Neural progenitor cell (in vitro differentiated cells): ENCODE measurements at regions not wholly inside any gene's neighbourhood (a gene's known extent, or its start where the extent isn't known, plus 50 kb on each side); places are given as distances from the start of the nearest gene placed in this dataset.
A peak's percentile ranks its signal among the peaks of the same experiment; 100 is the strongest.

Source experiments
- CTCF ChIP-seq: fragments of 200-600 bp; sonication (generic); IDR thresholded peaks from 2 replicates; pipeline ENCODE4 v1.5.1; 2017; ENCODE audit warnings: antibody characterized with exemption, mild to moderate bottlenecking
- EZH2 ChIP-seq: fragments of 200-600 bp; sonication (generic); IDR thresholded peaks from 2 replicates; pipeline ENCODE4 v1.6.1; 2017; ENCODE audit warnings: antibody characterized with exemption, mild to moderate bottlenecking, moderate library complexity
- EZH2phosphoT487 ChIP-seq: fragments of 200-600 bp; sonication (generic); IDR thresholded peaks from 2 replicates; pipeline ENCODE4 v1.6.1; 2017; ENCODE audit warnings: antibody characterized with exemption

GRCh38 chr5:88661806-88662207 is 221.2 kb downstream of the MEF2C start:
- no peak for TF ChIP-seq CTCF
- TF ChIP-seq EZH2: no peak
- peak; percentile 45 for TF ChIP-seq EZH2phosphoT487
